IPS-NIHi7 (cell line): ENCODE measurements at regions not wholly inside any gene's neighbourhood (a gene's known extent, or its start where the extent isn't known, plus 50 kb on each side); places are given as distances from the start of the nearest gene placed in this dataset.

ENCODE experiments used
- DNase-seq: peaks from one replicate; pipeline ENCODE4 v3.0.0; 2012; ENCODE audit warnings: mixed read lengths; ENCODE audit errors: extremely low spot score

DNA sequence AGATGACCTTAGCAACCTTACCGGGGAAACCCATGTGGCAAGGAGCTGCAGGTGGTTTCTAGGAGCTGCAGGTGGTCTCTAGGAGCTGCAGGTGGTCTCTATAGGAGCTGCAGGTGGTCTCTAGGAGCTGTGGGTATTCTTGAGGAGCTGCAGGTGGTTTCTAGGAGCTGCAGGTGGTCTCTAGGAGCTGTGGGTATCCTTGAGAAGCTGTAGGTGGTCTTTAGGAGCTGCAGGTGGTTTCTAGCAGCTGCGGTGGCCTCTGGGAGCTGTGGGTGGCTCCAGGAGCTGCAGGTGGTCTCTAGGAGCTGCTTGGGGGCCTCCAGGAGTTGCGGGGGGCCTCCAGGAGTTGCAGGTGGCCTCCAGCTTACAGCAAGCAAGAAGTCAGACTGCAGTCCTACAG, 997.5 kb downstream of the TBC1D22A start:
- DNase-seq: no peak

DNA sequence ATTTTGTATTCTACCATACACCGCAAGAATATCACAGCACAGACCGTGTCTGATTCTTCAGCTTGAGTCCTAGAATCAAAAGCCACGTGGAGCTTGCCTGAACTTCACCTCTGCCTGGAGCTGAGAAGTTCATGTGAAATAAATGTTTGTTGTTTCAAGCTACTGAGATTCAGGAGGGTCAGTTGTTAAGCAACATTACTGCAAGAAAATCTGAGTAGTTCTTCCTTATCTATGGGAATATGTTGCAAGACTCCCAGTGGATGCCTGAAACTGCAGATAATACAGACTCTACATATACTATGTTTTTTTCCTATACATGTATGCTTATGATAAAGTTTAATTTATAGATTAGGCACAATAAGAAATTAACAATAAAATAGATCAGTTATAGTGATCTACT, 995.3 kb downstream of the TBC1D22A start:
- no peak for DNase-seq

DNA sequence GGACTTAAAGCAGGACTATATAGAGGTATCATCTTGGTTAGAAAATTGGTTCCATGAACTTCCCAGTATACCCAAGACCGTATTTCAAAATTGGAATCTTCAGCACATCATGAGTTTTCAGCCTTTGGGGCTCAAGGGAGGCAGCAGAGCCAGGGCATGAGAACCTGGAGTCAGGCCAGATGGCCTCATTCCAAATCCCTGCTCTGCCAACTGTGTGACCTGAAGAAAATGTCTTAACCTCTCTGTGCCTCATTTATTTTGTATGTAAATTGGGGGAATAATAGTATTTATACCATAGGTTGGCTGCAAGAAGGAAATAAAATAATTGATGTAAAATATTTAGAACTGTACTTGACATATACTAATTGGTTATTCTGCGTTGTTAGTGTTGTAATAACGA, 987.6 kb downstream of the TBC1D22A start:
- no peak for DNase-seq

DNA sequence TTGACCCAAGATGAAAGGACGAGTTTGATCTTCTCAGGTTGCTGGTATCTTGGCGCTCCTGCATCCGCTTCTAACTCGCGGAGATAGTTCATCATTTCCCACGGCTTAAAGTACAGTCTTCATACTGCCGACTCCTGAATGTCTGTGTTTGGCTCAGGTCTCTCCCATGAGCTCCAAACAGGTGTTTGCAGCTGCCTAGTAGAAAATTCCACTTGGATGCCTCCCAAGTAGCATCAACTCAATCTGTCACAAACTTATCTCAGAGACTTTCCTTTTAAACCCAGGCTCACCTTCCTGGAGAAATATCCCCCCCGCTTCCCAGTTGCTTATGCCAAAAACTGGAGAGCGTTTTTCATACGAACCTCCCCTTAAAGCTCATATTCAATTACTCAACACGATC, 986.5 kb downstream of the TBC1D22A start:
- DNase-seq: no peak

DNA sequence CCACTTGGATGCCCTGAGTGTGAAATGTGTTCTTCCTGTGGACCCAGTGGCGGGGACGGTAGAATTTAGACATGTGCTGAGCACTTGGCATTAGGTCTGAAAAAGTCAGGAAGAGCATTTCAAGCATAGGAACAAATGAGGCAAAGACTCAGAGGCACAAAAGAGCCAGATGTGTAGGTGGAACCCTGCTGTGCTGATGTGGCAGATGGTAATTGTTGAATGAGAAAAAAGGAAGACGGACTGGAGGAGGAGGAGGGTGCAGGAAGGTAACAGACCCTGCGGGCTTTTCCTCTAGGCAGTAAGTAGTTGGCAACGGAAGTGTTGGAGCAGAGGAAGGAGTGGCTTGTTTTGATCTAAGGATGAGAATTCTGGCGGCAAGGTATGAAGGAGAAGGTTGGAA, 985.8 kb downstream of the TBC1D22A start:
- DNase-seq: no peak

DNA sequence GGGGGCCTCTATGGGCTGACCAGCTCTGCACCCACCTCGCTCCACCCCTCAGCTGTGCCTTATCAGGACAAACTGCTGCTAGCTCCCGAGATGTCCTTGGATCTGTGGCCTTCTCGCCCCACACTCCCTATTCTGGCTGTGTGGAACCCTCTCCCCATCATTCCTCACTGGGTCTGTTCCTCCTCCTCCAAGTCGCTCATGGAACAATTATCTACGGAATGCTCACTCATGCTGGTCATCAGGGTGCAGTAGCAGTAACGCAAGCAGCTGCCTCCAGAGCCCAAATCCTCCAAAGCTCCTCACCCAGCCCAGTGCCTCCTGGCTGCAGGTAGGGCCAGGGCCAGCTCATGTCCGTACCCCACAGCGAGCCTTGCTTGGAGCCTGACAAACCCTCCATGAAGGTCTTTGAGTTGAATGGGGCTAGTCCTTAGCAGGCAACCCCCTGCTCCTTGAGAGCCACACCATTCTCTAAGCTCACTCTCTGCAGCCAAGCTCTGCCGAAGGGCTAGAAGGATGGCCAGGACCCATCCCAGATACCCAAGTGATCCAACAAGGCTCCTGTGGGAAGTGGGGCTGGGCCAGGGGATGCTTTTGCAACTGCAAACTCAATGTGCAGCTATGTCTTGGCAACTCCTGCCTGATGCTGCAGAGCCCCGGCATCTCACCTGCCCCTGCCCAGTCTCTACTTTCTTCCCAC, 977.8 kb downstream of the TBC1D22A start:
- no peak for DNase-seq

DNA sequence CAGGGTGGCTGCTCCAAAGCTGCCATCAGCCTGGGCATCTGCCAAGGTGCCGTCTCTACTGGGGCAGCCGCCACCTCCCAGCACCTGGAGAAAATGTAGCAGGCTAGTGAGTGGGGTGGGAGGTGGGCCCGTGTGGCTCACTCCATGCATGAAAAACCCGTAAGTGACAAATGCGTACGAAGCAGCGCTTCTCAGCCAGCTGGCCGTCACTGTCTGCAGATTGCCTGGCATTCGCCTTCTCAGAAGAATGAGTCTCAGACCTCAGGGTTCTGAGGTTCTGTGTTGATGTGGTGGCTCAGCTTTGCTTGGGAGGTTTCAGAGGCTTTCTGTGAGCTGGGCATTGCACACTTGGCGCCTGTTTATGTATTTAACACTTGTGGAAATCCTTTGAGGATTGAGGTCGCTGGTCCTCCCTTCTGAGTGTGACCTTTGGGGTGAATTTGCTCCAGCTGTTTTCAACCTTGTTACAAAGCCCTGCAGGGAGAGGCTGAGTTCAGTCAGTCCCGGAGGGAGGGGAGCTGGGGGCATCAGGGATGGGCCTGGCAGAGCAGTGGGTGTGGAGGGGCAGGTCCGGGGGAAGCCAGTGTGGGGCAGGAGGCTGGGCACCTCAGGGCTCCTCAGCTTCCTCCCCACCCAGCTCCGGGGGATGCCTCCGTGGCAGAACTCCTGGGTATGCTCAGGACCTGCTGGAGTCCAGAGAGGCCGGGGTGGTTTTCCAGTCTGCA, 977.0 kb downstream of the TBC1D22A start:
- DNase-seq: no peak

DNA sequence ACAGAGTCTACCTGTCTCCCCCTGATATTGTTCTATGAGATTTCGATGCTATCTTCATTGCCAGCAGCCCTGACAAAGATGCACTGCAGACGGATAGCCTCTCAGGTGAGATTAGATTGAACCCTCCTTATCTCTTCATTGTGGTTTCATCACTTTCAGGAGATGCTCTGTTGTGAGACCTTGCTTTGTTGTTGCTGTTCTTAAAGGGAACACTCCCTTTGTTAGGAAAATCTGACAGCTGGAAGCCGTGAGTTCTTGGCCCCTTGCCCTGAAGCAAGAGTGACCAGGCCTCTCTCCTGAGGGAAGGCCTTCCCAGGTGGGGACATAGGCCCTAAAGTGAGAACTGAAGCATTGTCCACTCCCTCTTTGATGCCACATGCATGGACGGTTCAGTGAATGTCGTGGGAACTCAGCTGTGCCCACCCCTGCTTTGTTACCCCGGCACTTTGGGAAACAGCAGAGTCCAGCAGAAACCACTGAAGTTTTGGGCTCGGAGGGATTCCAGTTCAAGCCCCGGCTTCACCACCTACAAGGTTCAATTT, 976.1 kb downstream of the TBC1D22A start:
- no peak for DNase-seq

DNA sequence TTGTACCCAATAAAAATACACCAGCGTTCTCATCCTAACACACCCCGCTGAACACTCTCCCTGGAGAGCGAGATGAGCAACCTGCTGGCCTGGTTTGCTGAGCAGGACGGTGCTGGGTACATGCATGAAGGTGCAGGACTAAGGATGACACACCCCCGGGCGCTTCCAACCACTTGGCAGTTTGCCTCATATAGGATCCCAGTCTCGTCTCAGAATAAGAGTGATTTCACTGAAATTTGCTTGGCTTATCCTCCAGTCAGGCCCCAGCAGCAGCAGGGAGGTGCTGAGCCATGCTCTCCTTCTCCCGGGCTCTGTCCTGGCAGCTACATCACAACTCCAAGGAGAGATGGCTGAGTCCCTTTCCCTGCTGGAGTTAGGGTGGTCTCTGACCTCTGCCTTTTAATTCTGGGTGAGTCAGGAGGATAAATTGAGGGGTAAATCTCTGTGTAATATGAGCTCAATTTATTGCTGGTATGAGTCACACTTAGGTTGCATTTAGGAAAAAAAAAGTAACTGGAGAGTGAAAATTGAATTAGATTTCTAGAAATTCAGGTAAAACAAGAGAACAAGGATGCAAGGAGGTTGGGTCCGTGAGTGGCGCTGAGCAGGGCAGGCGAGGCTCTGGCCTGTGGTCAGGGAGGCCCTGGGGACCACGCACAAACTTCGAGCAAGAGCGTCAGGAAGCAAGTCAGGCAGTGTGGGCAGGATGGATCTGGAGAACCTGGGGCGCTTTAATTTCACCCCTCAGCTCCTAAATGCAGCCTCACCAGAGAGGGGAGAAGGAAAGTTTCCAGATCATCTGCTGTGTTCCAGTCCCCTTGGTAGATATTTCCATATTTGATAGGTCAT, 974.0 kb downstream of the TBC1D22A start:
- no peak for DNase-seq

DNA sequence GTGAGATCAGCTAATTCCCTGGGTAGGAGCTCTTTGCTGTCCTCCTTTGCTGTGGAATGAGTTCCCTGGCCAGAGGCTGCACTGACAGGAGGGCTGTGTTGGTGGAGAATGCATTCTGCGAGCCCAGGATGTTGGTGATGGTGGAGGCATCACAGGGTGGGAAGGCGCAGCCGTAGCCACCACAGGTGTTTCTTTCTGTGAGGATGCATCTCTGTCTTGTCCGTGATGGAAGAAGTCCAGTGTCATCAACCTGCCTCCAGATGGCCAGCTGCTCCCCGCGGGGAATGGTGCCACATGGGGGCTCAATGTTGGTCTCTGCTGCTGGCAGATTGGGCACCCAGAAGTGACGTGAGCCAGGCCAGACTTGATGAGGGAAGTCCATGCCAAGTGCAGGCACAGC, 972.1 kb downstream of the TBC1D22A start:
- DNase-seq: no peak

DNA sequence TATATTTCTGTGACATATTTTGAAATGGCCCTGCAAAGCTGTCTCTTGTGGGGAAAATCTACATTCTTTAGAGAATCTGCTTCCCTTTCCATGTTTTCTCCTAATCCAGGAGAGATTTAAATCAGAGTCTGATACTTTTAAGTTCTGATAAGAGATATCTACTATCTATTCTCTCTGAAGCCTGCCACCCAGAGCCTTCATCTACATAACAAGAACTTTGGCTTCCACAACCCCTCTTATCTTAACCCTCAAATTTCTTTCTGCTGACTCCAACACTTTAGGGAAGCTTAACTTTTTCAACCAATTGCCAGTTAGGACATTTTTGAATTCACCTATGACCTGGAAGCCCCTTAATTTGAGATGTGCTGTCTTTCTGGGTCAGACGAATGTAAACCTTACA, 965.2 kb downstream of the TBC1D22A start:
- DNase-seq: no peak

DNA sequence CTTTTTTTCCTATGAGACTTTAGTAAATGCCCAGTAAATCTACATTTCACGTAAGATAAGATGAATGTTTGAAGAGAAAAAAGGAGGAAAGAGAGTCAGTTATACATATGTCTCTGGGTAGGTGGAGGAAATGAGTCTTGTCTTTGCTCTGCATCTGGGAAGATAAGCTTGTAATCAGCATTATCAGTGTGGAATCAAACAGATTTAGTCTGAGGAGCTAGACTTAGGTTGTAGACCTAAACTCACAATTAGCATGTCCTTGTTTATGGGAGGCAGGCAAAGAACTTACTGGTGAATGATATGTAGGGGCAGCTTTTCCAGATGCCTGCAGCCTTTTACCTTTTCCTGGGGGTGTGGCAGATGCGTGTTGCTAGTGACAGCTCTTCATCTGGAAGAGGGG, 962.3 kb downstream of the TBC1D22A start:
- DNase-seq: no peak

DNA sequence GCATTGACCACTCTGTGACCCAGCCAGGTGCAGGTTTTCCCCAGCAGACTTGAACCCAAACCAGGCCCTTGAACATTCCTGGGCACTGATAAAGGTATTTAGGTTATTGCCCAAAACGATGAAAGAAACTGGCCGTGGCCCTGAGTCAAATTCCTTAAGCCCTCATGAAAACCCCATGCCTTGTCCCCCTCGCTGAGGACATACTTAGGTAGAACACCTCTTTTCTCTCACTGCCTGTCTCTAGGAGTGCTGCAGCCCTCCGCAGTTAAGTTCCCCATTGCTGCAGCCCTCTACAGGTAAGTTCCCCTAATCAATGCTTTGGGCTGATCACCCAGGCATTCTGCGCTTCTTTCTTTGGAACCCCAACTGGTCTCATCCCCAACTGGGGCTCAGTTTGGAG, 961.6 kb downstream of the TBC1D22A start:
- no peak for DNase-seq

DNA sequence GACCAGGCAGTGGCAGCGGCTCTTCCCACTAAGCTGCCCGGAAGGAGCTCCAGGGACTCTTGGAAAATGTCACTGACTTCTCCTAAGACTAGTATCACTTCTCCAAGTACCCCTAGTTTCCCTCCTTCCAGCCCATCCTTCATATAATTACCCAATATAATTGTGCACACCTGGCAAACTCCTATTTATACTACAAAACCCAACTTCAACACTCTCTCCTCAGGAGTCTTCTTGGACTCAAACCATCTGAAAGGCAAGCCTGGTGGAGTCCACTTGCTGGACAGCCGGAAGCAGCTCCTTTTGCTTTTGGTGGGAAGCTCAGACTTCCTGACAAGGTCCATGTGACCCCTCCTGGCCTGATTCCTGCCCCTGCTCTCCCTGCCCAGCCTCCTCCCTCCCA, 955.9 kb downstream of the TBC1D22A start:
- no peak for DNase-seq

DNA sequence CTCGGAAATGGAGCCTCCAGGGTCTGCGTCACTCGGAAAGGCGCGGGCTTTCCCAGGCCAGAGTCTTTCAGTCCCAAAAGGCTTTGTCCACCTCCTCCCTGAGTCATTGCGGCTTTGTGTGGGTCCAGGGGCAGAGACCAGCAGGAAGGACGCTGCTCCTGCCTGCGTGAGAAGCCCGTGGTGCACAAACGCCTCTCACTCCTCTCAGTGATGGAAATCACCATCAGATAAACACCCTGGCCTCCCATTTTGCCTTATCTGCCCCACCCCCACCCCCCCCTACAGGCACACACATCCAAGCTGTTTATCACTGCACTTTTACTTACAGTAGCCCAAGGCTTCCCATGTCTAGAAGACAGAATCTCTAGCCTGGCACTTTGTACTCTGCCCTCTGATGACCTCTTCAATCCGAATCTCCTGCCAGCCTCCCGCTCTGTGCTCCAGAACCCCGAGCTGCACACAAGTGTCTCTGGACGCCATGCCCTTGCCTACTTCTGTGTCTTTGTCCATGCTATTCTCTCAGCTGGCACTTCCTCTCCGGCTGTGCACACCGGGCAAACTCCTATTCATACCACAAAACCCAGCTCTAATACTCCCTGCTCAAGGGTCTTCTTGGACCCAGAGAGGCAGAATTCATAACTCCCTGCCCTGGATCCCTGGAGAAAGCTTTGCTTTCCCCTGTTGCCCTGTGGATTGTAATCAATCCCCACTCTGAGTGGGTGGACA, 954.6 kb downstream of the TBC1D22A start:
- DNase-seq: no peak

DNA sequence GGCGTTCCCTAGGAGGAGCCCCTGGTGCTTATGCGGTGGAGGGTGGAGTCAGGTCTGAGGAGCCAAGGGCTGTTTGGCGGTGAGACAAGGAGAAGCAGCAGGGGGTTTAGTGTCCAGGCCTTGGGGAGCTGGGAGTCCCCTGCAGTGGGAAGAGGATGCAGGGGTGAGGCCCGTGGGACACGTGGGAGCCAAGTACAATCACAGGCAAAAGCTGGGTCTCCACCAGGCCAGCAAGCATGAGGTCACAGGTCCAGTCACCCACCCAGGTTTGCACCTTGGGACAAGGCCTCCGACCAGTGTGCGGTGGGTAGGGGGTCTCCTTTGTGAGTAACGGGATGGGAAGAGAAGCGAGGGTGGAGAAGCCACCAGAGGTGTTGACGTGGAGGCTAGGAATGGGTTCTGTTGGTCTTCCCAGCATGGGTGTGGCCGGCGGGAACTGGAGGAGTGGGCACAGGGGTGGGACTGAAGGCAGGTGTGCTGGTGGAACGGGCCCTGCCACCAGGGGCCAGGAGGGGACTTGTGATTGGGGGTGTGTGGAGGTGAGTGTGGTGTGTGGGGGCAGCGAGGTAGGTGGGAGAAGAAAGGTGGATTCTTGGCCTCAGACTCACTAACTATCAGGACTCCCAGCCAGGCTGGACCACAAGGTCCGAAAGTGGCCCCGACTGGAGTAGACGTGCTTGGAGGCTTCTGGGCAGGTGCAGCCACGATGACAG, 953.6 kb downstream of the TBC1D22A start:
- no peak for DNase-seq

DNA sequence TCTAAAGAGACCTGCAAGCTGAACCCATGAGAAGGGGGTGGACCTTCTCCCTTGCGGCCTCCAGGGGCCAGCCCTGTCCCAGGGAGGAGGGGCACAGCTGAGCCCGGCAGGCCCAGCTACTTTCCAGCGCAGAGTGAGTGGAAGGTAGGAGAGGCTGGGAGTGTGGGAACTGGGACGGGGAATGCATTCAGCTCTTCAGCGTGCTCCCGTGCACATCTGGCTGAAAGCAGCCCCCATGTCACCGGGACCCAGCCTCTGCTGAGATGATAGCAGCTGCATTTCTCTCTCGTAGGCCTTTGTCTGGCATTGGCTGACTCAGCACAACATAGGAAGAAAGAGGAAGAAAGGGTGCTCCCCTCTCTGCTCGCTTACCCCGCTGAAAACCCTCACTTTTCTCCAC, 951.5 kb downstream of the TBC1D22A start:
- DNase-seq: no peak

DNA sequence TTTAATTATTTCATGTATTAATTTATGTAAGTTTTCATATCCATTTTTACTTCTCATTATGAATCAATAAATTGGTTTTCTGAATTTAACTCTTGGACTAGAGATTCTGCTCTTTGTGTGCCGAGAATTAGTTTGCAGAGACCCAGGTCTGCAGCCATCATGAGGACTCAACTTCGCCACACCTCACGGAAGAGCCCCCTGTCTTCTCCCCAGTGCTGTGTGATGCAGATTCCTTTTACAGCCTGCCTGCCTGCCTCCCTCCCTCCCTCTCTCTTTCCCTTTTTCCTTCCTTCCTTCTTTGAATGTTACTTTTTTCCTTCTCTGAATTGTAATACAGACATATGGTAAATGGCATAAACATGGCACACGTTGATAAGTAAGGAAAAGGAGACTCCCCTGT, 947.7 kb downstream of the TBC1D22A start:
- DNase-seq: no peak

DNA sequence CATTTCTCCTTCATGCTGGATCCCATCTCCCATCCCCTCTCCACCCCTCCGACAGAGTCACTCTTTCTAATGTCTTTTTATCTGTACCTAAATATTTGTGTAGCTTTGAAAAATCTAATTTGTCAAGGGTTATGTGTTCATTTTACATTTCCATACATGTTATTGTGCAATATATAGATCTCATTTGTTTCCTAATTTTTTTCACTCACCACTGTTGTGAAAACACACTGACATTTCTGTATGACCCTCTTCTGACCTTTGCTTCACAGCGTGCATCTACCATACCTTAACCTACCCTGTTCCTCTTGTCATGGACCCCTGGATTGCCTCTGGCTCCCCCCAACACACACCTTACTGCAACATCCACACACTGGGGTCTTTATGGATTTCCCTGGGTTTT, 942.9 kb downstream of the TBC1D22A start:
- no peak for DNase-seq

DNA sequence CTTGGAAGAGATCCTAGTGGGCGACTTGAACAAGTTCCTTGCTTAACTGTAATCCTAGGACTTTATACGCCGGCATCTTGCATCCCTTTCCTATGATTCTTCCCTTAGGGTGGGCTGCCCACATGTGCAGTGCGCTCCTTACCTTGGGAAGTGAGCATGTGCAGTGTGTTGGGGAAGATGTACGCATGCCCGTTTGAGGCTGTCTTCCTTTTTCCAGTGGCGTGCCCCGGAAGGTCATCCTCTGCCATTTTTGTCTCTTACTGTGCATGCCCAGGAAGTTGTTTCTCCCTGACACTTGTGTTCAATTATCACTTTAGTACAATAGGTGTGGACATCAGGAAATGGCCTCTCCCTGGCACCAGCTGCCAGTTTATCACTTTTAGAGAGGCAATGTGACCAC, 936.5 kb downstream of the TBC1D22A start:
- DNase-seq: no peak

DNA sequence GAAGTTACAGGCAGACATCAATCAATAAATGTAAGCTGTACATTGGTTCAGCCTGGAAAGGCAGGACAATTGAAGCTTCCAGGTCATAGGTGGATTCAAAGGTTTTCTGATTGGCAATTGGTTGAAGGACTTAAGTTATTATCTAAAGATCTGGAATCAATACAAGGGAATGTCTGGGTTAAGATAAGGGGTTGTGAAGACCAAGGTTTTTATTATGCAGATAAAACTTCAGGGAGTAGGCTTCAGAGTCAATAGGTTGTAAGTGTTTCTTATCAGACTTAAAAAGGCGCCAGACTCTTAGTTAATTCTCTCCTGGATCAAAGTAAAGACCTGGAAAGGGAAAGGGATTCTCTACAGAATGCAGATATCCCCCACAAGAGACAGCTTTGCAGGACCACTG, 935.4 kb downstream of the TBC1D22A start:
- no peak for DNase-seq
